ENCODE measurements at regions not wholly inside any gene's neighbourhood (a gene's known extent, or its start where the extent isn't known, plus 50 kb on each side); places are given as distances from the start of the nearest gene placed in this dataset.

DNA sequence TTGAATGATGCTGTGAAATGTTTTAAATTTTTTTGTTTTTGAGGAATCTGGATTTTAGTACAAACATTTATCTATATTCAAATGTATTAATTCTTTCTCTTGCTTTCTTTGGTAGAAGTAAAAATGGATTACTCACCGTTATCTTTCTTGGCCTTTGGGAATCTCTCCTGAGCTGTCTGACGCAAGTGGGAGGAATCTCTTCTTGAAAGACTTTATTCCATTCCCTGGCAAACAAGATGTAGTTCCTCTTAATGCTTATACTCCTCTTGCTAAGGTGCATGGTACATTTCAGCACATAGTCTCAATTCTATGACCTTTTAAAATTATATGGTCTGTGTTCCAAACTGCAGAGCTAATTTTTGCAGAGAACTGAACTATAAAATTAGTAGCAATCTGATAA, 246.2 kb upstream of the SLC10A2 start:
- Histone ChIP-seq H3K36me3 (no peaks in the 10 kb centered on the region), H3K9me3 (replicated peaks) (no peaks in the 10 kb centered on the region), H3K27me3 (ENCODE audit: low read depth) (no peaks in the 10 kb centered on the region), H3K27ac (replicated peaks) (no peak overlapping the region), H3K4me3 (no peak overlapping the region), H3K4me1 (no peaks in the 10 kb centered on the region)
- intact Hi-C loops (cut with micrococcal nuclease): no loop called here
- no peak for DNase-seq
- TF ChIP-seq, protein P1, sequence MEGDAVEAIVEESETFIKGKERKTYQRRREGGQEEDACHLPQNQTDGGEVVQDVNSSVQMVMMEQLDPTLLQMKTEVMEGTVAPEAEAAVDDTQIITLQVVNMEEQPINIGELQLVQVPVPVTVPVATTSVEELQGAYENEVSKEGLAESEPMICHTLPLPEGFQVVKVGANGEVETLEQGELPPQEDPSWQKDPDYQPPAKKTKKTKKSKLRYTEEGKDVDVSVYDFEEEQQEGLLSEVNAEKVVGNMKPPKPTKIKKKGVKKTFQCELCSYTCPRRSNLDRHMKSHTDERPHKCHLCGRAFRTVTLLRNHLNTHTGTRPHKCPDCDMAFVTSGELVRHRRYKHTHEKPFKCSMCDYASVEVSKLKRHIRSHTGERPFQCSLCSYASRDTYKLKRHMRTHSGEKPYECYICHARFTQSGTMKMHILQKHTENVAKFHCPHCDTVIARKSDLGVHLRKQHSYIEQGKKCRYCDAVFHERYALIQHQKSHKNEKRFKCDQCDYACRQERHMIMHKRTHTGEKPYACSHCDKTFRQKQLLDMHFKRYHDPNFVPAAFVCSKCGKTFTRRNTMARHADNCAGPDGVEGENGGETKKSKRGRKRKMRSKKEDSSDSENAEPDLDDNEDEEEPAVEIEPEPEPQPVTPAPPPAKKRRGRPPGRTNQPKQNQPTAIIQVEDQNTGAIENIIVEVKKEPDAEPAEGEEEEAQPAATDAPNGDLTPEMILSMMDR (IDR thresholded peaks at IDR 0.05; ENCODE audit: borderline replicate concordance): no peak

DNA sequence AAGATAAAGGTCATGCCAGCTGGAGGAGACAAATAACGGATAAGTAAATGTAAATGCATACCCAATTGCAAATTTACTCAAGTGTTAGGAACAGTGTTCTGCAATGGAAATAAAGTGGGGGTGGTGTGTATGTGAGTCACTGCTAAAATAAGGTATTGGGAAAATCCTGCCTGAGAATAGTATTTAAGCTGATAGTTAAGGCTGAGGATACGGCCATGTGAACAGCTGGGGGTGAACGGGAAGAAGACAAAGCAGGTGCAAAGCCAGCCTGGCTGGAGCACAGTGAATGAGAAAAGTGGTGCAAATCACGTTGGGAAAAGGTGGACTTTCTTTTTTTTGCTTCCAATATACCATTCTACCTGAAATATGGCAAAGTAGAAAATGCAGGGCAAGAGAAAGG, 242.4 kb upstream of the SLC10A2 start:
- Histone ChIP-seq H3K4me3 (no peak overlapping the region), H3K27me3 (ENCODE audit: low read depth) (no peaks in the 10 kb centered on the region), H3K36me3 (no peaks in the 10 kb centered on the region), H3K27ac (replicated peaks) (no peak overlapping the region), H3K9me3 (replicated peaks) (no peaks in the 10 kb centered on the region), H3K4me1 (no peaks in the 10 kb centered on the region)
- intact Hi-C loops (cut with micrococcal nuclease): no loop called here
- no peak for DNase-seq
- TF ChIP-seq, protein P1 (IDR thresholded peaks at IDR 0.05; ENCODE audit: borderline replicate concordance): no peak

DNA sequence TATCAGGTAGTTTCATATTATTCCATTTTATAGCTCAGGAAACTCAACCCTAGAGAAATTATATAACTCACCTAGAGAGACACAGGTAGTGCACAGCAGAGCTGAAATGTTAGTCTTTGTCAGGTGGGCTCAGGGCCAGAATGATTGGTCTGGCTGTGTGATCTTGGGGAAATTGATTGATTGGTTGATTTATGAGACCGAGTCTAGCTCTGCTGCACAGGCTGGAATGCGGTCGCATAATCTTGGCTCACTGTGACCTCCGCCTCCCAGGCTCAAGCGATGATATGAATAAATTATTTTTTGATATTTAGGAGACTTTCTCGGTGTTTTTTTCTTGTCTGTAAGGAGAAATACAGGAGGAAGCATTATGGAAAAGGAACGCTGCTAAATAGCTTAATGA, 239.9 kb upstream of the SLC10A2 start:
- H3K27ac ChIP-seq (replicated peaks): no peak overlapping the region
- no peak for DNase-seq
- TF ChIP-seq, protein P1 (IDR thresholded peaks at IDR 0.05; ENCODE audit: borderline replicate concordance): no peak

DNA sequence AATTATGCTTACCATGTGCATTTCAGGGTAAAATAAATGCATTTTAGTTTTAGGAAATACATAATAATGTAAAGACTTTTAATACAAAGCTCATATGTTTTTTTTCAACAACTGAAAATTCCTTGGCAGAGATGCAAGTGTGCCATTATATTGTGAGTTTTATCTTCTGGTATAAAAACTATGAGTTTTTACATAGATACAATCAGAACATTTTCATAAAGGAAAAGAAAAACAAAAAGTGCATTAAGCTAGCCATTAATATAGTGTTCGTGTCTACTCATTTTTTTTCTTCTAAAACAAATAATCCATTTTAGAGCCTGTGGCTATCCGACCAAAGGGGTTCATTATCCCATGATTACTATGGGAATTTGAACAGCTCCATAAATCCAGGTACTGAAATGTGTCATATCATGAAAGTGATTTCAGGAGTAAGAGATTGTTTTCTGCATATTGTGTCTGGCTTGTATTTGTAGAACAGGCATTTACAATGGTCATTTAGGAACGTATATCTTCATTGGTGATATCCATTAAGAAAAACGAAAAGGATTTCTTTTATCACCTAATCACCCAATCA, 236.9 kb upstream of the SLC10A2 start:
- TF ChIP-seq, protein P1 (IDR thresholded peaks at IDR 0.05; ENCODE audit: borderline replicate concordance): no peak
- no peaks in the 10 kb centered on the region for H3K36me3 ChIP-seq
- intact Hi-C loops (cut with micrococcal nuclease): no loop called here
- no peaks in the 10 kb centered on the region for H3K9me3 ChIP-seq (replicated peaks)
- no peaks in the 10 kb centered on the region for H3K27me3 ChIP-seq (ENCODE audit: low read depth)
- H3K27ac ChIP-seq (replicated peaks): no peak overlapping the region
- H3K4me1 ChIP-seq: no peaks in the 10 kb centered on the region
- no peak for DNase-seq
- H3K4me3 ChIP-seq: no peak overlapping the region

More for the DNA sequence above, 239.9 kb upstream of the SLC10A2 start:
- Histone ChIP-seq H3K9me3 (replicated peaks) (no peaks in the 10 kb centered on the region), H3K4me3 (no peak overlapping the region), H3K27me3 (ENCODE audit: low read depth) (no peaks in the 10 kb centered on the region), H3K4me1 (no peaks in the 10 kb centered on the region), H3K36me3 (no peaks in the 10 kb centered on the region)
- intact Hi-C loops (cut with micrococcal nuclease): no loop called here

DNA sequence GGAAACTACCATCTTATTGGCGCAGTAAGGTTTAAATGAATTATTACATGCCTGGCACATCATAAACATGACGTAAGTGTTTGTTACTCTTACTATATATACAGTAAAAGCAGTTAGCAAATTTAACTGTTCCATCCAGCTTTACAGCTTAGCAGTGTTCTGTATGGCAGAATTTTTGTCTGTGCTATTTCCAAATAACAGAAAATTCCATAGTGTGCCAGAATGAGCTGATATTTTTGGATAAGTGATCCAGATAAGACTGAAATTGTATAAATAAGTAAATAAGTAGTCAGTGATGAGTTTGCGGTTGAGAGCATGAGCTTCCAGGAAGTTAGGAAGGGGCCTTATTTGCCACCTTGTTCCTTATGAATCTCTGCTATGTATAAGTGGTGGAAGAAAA, 236.5 kb upstream of the SLC10A2 start:
- no peak overlapping the region for H3K27ac ChIP-seq (replicated peaks)
- no peak overlapping the region for H3K4me3 ChIP-seq
- intact Hi-C loops (cut with micrococcal nuclease): no loop called here

More for the DNA sequence above, 236.5 kb upstream of the SLC10A2 start:
- Histone ChIP-seq H3K4me1 (no peaks in the 10 kb centered on the region), H3K36me3 (no peaks in the 10 kb centered on the region), H3K27me3 (ENCODE audit: low read depth) (no peaks in the 10 kb centered on the region), H3K9me3 (replicated peaks) (peaks cover 3% of the 10 kb centered on the region)
- TF ChIP-seq, protein P1 (IDR thresholded peaks at IDR 0.05; ENCODE audit: borderline replicate concordance): no peak
- no peak for DNase-seq
